ENCODE measurements at regions not wholly inside any gene's neighbourhood (a gene's known extent, or its start where the extent isn't known, plus 50 kb on each side); places are given as distances from the start of the nearest gene placed in this dataset.

DNA sequence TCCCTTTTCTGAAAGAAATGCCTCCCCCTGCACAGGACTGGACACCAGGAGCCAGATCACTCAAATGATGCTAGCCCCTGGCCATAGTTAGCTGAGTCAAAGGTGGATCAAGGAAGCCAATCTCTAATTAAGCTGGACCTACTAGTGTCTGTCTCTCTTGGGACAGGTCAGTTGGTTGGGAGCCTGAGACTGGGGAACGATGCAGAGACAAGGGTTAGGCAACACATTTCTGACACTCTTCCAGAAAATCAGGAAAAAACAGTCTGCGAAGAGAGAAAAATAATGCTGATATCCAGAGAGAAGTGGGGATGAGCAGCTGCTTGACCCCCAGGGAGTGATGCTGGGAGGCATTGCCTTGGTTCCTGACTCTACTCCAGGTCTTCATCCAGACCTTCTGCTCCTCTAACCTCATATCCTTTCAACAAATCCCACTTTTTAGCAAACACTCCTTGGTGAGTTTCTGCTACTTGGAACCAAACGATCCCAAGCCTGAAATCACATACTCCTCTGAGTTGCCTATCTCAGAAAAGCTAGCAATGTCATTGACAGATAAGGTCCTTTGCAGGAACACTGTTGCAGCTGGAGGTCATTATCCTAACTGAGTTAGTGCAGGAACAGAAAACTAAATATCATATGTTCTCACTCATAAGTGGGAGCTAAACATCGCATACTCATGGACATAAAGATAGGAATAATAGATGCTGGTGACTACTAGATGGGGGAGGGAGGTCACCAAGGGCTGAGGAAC, 369.7 kb downstream of the COG6 start:
- TF ChIP-seq, protein P1, sequence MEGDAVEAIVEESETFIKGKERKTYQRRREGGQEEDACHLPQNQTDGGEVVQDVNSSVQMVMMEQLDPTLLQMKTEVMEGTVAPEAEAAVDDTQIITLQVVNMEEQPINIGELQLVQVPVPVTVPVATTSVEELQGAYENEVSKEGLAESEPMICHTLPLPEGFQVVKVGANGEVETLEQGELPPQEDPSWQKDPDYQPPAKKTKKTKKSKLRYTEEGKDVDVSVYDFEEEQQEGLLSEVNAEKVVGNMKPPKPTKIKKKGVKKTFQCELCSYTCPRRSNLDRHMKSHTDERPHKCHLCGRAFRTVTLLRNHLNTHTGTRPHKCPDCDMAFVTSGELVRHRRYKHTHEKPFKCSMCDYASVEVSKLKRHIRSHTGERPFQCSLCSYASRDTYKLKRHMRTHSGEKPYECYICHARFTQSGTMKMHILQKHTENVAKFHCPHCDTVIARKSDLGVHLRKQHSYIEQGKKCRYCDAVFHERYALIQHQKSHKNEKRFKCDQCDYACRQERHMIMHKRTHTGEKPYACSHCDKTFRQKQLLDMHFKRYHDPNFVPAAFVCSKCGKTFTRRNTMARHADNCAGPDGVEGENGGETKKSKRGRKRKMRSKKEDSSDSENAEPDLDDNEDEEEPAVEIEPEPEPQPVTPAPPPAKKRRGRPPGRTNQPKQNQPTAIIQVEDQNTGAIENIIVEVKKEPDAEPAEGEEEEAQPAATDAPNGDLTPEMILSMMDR (IDR thresholded peaks at IDR 0.05; ENCODE audit: low read length) = no peak
- TF ChIP-seq EZH2 (IDR thresholded peaks at IDR 0.05; ENCODE audit: borderline replicate concordance, low read length) = no peak
